K562 (cell line): ENCODE measurements at regions not wholly inside any gene's neighbourhood (a gene's known extent, or its start where the extent isn't known, plus 50 kb on each side); places are given as distances from the start of the nearest gene placed in this dataset.

Source experiments
- ATAC-seq: fragments of 200-7000 bp; cut with Tn5 transposase; 3 replicates; pipeline ENCODE4 v1.9.1; 2020; ENCODE audit warnings: moderate library complexity
- BruUV-seq: library from RNA; stranded (reverse); fragments of 400-500 nt; replicated peaks from 2 replicates; lab custom pipeline; 2021; lab: Mats Ljungman, UMichigan
- CTCF ChIA-PET: fragments of 300-600 bp; formaldehyde crosslinking; extraction: SDS; loops from one replicate; lab custom pipeline; 2021; ENCODE audit warnings: low intra/inter-chr PET ratio; lab: Yijun Ruan, JAX
- POLR2A ChIA-PET: fragments of 300-600, 350-650 bp; sonication (Branson Sonifier 250); formaldehyde crosslinking; extraction: SDS; loops from one replicate; lab custom pipeline; 2021; ENCODE audit warnings: antibody characterized with exemption, inconsistent platforms; lab: Yijun Ruan, JAX
- DNase-seq, 4 experiments: peaks; one replicate each; pipeline versions ENCODE4 v3.0.0 to v3.0.0-alpha.2; 2011 to 2018; ENCODE audit warnings: low spot score in 3 of 4, mixed read lengths in 3 of 4; ENCODE audit errors: extremely low read depth in 1 of 4
- FAIRE-seq: peaks from 2 replicates; lab custom pipeline; 2011; peaks lifted over from hg19 to GRCh38; lab: Jason Lieb, UNC
- H2AFZ ChIP-seq: 2 replicates; pipeline ENCODE4 v1.6.0; 2011; ENCODE audit warnings: low read depth, low read length, control low read depth, inconsistent platforms
- H3K27ac ChIP-seq: fragments of 200-600 bp; 3 replicates; pipeline ENCODE4 v1.8.0; 2011; ENCODE audit warnings: low read depth, mild to moderate bottlenecking, control low read depth, inconsistent platforms, low read length, moderate library complexity, mixed read lengths; ENCODE audit errors: extremely low read depth
- H3K27me3 ChIP-seq, 2 experiments: fragments of 300-600 bp in 1 of 2; 2 replicates in 1 of 2; 3 replicates in 1 of 2; pipeline versions ENCODE4 v1.6.0 to v1.8.0; 2011; ENCODE audit warnings: inconsistent platforms in 2 of 2, low read length in 2 of 2, mild to moderate bottlenecking in 1 of 2, mixed read lengths in 1 of 2, moderate library complexity in 1 of 2; ENCODE audit not compliant: control insufficient read depth in 2 of 2, insufficient read depth in 2 of 2
- H3K36me3 ChIP-seq: fragments of 300-600 bp; 3 replicates; pipeline ENCODE4 v1.8.0; 2011; ENCODE audit warnings: mild to moderate bottlenecking, low read length, inconsistent platforms; ENCODE audit not compliant: control insufficient read depth, insufficient read depth
- H3K4me1 ChIP-seq, 2 experiments: fragments of 200-600 bp in 1 of 2; replicated peaks in 1 of 2; 2 replicates in 1 of 2; 3 replicates in 1 of 2; pipeline versions ENCODE4 v1.5.1 to v1.8.0; 2011; ENCODE audit warnings: inconsistent platforms in 2 of 2, low read length in 2 of 2, mild to moderate bottlenecking in 1 of 2, mixed read lengths in 1 of 2, moderate library complexity in 1 of 2; ENCODE audit not compliant: control insufficient read depth in 2 of 2, insufficient read depth in 2 of 2
- H3K4me2 ChIP-seq: 2 replicates; pipeline ENCODE4 v1.6.1; 2011; ENCODE audit warnings: low read length, control low read depth, inconsistent platforms, mixed read lengths; ENCODE audit not compliant: insufficient read depth
- H3K4me3 ChIP-seq: fragments of 200-600 bp; sonication (generic), shearing (Covaris generic); 2 replicates; pipeline ENCODE4 v1.5.1; 2016; ENCODE audit warnings: control low read depth, inconsistent platforms
- H3K79me2 ChIP-seq: fragments of 200-600 bp; 3 replicates; pipeline ENCODE4 v1.8.0; 2011; ENCODE audit warnings: low read length, inconsistent platforms; ENCODE audit not compliant: control insufficient read depth, insufficient read depth
- H3K9ac ChIP-seq, 2 experiments: 2 replicates each; pipeline versions ENCODE4 v1.6.0 to v1.6.1; 2011; ENCODE audit warnings: low read depth in 2 of 2, low read length in 2 of 2, control low read depth in 1 of 2, inconsistent platforms in 1 of 2, mild to moderate bottlenecking in 1 of 2, mixed read lengths in 1 of 2; ENCODE audit not compliant: insufficient read depth in 1 of 2
- H3K9me1 ChIP-seq: one replicate; pipeline ENCODE4 v1.6.0; 2011; ENCODE audit warnings: inconsistent platforms, mild to moderate bottlenecking, low read length, moderate library complexity; ENCODE audit not compliant: control insufficient read depth, insufficient read depth
- H3K9me3 ChIP-seq: replicated peaks from 2 replicates; pipeline ENCODE4 v1.5.1; 2011; ENCODE audit warnings: low read depth, low read length, inconsistent platforms; ENCODE audit not compliant: control insufficient read depth, insufficient read depth
- H4K20me1 ChIP-seq: replicated peaks from 2 replicates; pipeline ENCODE4 v1.6.1; 2011; ENCODE audit warnings: low read length, inconsistent platforms, mixed read lengths; ENCODE audit not compliant: control insufficient read depth, insufficient read depth
- ELF1 ChIP-seq: fragments of 200-800 bp; sonication (Bioruptor generic); IDR thresholded peaks from 2 replicates; pipeline ENCODE4 v1.6.1; 2016; ENCODE audit warnings: missing genetic modification characterization, missing compliant biosample characterization
- NFXL1 ChIP-seq: fragments of 450-650 bp; formaldehyde crosslinking; IDR thresholded peaks from 2 replicates; pipeline ENCODE4 v1.4.0; 2021; ENCODE audit warnings: mild to moderate bottlenecking
- SRF ChIP-seq, 2 experiments: fragments of 250-450, 450-650 bp in 1 of 2; sonication (Bioruptor Pico) in 1 of 2; sonication (generic) in 1 of 2; formaldehyde crosslinking; IDR thresholded peaks; 2 replicates each; pipeline versions ENCODE4 v1.5.0 to v1.5.1; 2020 to 2022; ENCODE audit warnings: mild to moderate bottlenecking in 1 of 2, missing genetic modification reagents in 1 of 2
- TSC22D4 ChIP-seq: fragments of 450-650 bp; IDR thresholded peaks from 2 replicates; pipeline ENCODE4 v1.6.1; 2016; ENCODE audit warnings: missing genetic modification characterization, missing biosample characterization, control low read depth
- XRCC4 ChIP-seq: IDR thresholded peaks from one replicate; pipeline ENCODE4 v1.6.1; 2011; ENCODE audit not compliant: insufficient read depth, insufficient read length; ENCODE audit errors: extremely low read depth
- XRCC5 ChIP-seq: fragments of 200-400 bp; formaldehyde crosslinking; IDR thresholded peaks from 2 replicates; pipeline ENCODE4 v1.6.1; 2017; ENCODE audit warnings: low read depth, mild to moderate bottlenecking, low read length
- ZBTB11 ChIP-seq, 3 experiments: fragments of 200-800 bp in 1 of 3; fragments of 250-450 bp in 1 of 3; fragments of 450-650 bp in 1 of 3; sonication (Bioruptor Pico) in 1 of 3; sonication (Bioruptor generic) in 1 of 3; formaldehyde crosslinking in 1 of 3; IDR thresholded peaks; 2 replicates each; pipeline versions ENCODE4 v1.6.1 to v1.8.0; 2016 to 2022; ENCODE audit warnings: mild to moderate bottlenecking in 2 of 3, missing genetic modification characterization in 2 of 3, missing compliant biosample characterization in 1 of 3, moderate library complexity in 1 of 3
- WGBS: fragments of 100-300 bp; shearing (Covaris generic); methylation state at CpG from one replicate; pipeline ENCODE4 v1.1.6; 2016; ENCODE audit warnings: low coverage, mixed read lengths; ENCODE audit not compliant: insufficient coverage; ENCODE audit errors: missing lambda C conversion rate; 5-methylcytosine and 5-hydroxymethylcytosine counted together
- in situ Hi-C: fragments of 300-500 bp; cut with MboI; formaldehyde crosslinking; loops from 4 replicates; pipeline ENCODE4 v1.15.0; 2018; ENCODE audit warnings: inconsistent platforms, mixed read lengths
- intact Hi-C: fragments of 100-400 bp; cut with micrococcal nuclease; formaldehyde crosslinking; loops from 2 replicates; pipeline ENCODE4 v1.14.2; 2022

- TF ChIP-seq ZBTB11 (CRISPR knock-in tag; IDR thresholded peaks at IDR 0.05) (no peak), ELF1 (tag) (no peak), XRCC4 (no peak), TSC22D4 (tag) (no peak), SRF (CRISPR knock-in tag; IDR thresholded peaks at IDR 0.05) (no peak), NFXL1 (CRISPR knock-in tag) (no peak)
Measured at GRCh38 chr4:178426871-178427270, 984.6 kb upstream of the AGA start (continued).

DNA sequence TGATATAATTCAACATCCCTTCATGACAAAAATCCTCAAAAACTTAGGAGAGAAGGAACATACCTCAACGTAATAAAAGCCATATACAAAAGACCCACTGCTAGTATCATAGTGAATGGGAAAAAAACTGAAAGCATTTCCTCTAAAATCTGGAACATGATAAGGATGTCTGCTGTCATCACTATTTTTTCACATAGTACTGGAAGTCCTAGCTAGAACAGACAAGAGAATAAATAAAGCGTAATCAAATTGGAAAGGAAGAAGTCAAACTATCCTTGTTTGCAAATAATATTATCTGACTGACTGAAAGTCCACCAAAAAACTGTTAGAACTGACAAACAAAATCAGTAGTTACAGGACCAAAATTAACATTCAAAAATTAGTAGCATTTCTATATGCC, 985.4 kb upstream of the AGA start:
- in situ Hi-C loops, result no loop called here
- DNase-seq, result no peak
- H3K9me1 ChIP-seq, result no peaks in the 10 kb centered on the region
- CTCF ChIA-PET, result no interaction called here
- no peak overlapping the region for H3K4me3 ChIP-seq
- no peak for FAIRE-seq
- ATAC-seq, result no peak
- H3K79me2 ChIP-seq, result no peaks in the 10 kb centered on the region
- WGBS, result 0% methylated on average over 2 of the region's 2 CpGs
- intact Hi-C loops, result no loop called here
- no peaks in the 10 kb centered on the region for H3K27me3 ChIP-seq
- no peak overlapping the region for H3K27ac ChIP-seq
- H3K36me3 ChIP-seq, result no peaks in the 10 kb centered on the region
- no peaks in the 10 kb centered on the region for H4K20me1 ChIP-seq
- no peak overlapping the region for H3K4me2 ChIP-seq
- POLR2A ChIA-PET, result no interaction called here
- H3K9me3 ChIP-seq, result no peaks in the 10 kb centered on the region
- no peaks in the 10 kb centered on the region for H3K4me1 ChIP-seq
- BruUV-seq, result no TSS peak
- no peak overlapping the region for H2AFZ ChIP-seq
- no peak overlapping the region for H3K9ac ChIP-seq
- TF ChIP-seq XRCC5, result no peak
